Breast epithelium (tissue), 4 donors: ENCODE measurements at regions not wholly inside any gene's neighbourhood (a gene's known extent, or its start where the extent isn't known, plus 50 kb on each side); places are given as distances from the start of the nearest gene placed in this dataset.

Experiments used
- DNase-seq, 2 donors: peaks; one replicate each; pipeline ENCODE4 v3.0.0-alpha.2; 2019; ENCODE audit warnings: low spot score in 2 of 2
- H3K27ac ChIP-seq, 2 donors: fragments of 200-600 bp; sonication (generic) in 1 of 2; one replicate each; pipeline ENCODE4 v1.5.1; 2016 to 2019; ENCODE audit warnings: mild to moderate bottlenecking in 1 of 2
- H3K27me3 ChIP-seq, 2 donors: fragments of 200-600 bp; sonication (generic) in 1 of 2; one replicate each; pipeline versions ENCODE4 v1.5.1 to v1.6.0; 2017 to 2019; ENCODE audit warnings: control low read depth in 1 of 2, mild to moderate bottlenecking in 1 of 2
- H3K36me3 ChIP-seq: fragments of 200-600 bp; one replicate; pipeline ENCODE4 v1.5.1; 2019
- H3K4me1 ChIP-seq, 2 donors: fragments of 200-600 bp; sonication (generic); one replicate each; pipeline ENCODE4 v1.5.1; 2016 to 2019; ENCODE audit warnings: control low read depth in 1 of 2
- H3K4me3 ChIP-seq, 3 donors: fragments of 200-600 bp; sonication (generic); 1 replicate in 2 of 3; 2 replicates in 1 of 3; pipeline ENCODE4 v1.5.1; 2016 to 2019; ENCODE audit warnings: mild to moderate bottlenecking in 3 of 3, moderate library complexity in 2 of 3
- H3K9me3 ChIP-seq, 2 donors: fragments of 200-600 bp; sonication (generic) in 1 of 2; one replicate each; pipeline ENCODE4 v1.5.1; 2016 to 2019; ENCODE audit warnings: control low read depth in 1 of 2
- POLR2A ChIP-seq: fragments of 450-650 bp; IDR thresholded peaks from one replicate; pipeline ENCODE4 v1.6.1; 2016; ENCODE audit warnings: antibody characterized with exemption, mild to moderate bottlenecking, moderate library complexity
- POLR2AphosphoS5 ChIP-seq, 3 donors: sonication (generic); formaldehyde crosslinking; IDR thresholded peaks; one replicate each; pipeline ENCODE4 v1.6.1; 2017; ENCODE audit warnings: antibody characterized with exemption in 3 of 3
- intact Hi-C: fragments of 100-400 bp; cut with DNase I; formaldehyde crosslinking; loops from one replicate; pipeline ENCODE4 v1.15.1; 2023; ENCODE audit warnings: low total_unique reads
- TF ChIP-seq, protein P1 (sequence below), 3 donors: fragments of 450-650 bp; IDR thresholded peaks; one replicate each; pipeline ENCODE4 v1.5.1; 2016 to 2017; ENCODE audit warnings: antibody characterized with exemption in 3 of 3, mild to moderate bottlenecking in 3 of 3, moderate library complexity in 3 of 3

GRCh38 chr12:4991373-4991772, 52.3 kb upstream of the KCNA5 start:
- intact Hi-C loops: no loop called here
- Histone ChIP-seq H3K27me3 (no peaks in the 10 kb centered on the region), H3K9me3 (no peaks in the 10 kb centered on the region), H3K4me3 (no peak overlapping the region), H3K27ac (no peak overlapping the region), H3K4me1 (no peaks in the 10 kb centered on the region), H3K36me3 (no peaks in the 10 kb centered on the region)
- no peak for DNase-seq
- TF ChIP-seq POLR2AphosphoS5 (IDR thresholded peaks at IDR 0.05) (no peak), POLR2A (no peak)
- TF ChIP-seq, protein P1, sequence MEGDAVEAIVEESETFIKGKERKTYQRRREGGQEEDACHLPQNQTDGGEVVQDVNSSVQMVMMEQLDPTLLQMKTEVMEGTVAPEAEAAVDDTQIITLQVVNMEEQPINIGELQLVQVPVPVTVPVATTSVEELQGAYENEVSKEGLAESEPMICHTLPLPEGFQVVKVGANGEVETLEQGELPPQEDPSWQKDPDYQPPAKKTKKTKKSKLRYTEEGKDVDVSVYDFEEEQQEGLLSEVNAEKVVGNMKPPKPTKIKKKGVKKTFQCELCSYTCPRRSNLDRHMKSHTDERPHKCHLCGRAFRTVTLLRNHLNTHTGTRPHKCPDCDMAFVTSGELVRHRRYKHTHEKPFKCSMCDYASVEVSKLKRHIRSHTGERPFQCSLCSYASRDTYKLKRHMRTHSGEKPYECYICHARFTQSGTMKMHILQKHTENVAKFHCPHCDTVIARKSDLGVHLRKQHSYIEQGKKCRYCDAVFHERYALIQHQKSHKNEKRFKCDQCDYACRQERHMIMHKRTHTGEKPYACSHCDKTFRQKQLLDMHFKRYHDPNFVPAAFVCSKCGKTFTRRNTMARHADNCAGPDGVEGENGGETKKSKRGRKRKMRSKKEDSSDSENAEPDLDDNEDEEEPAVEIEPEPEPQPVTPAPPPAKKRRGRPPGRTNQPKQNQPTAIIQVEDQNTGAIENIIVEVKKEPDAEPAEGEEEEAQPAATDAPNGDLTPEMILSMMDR (IDR thresholded peaks at IDR 0.05): no peak

GRCh38 chr12:4991801-4992200, 51.9 kb upstream of the KCNA5 start:
- H3K36me3 ChIP-seq: no peaks in the 10 kb centered on the region
- H3K27ac ChIP-seq: no peak overlapping the region
- no peaks in the 10 kb centered on the region for H3K4me1 ChIP-seq
- no peak for DNase-seq
- TF ChIP-seq, protein P1 (IDR thresholded peaks at IDR 0.05): no peak
- TF ChIP-seq POLR2AphosphoS5 (IDR thresholded peaks at IDR 0.05) (no peak), POLR2A (no peak)
- H3K9me3 ChIP-seq: no peaks in the 10 kb centered on the region
- H3K27me3 ChIP-seq: no peaks in the 10 kb centered on the region
- intact Hi-C loops: no loop called here
- no peak overlapping the region for H3K4me3 ChIP-seq

GRCh38 chr12:4992871-4993270, 50.8 kb upstream of the KCNA5 start:
- no peaks in the 10 kb centered on the region for H3K9me3 ChIP-seq
- H3K4me3 ChIP-seq: no peak overlapping the region
- H3K27me3 ChIP-seq: no peaks in the 10 kb centered on the region
- no peaks in the 10 kb centered on the region for H3K36me3 ChIP-seq
- H3K4me1 ChIP-seq: no peaks in the 10 kb centered on the region
- no peak overlapping the region for H3K27ac ChIP-seq
- DNase-seq: no peak
- TF ChIP-seq POLR2A (no peak), POLR2AphosphoS5 (IDR thresholded peaks at IDR 0.05) (no peak)
- TF ChIP-seq, protein P1 (IDR thresholded peaks at IDR 0.05): no peak
- intact Hi-C loops: no loop called here
